CD14-positive monocyte (primary cell): ENCODE measurements at regions not wholly inside any gene's neighbourhood (a gene's known extent, or its start where the extent isn't known, plus 50 kb on each side); places are given as distances from the start of the nearest gene placed in this dataset.

Source experiments
- DNase-seq, 3 donors: peaks; one replicate each; pipeline ENCODE4 v3.0.0-alpha.2; 2011 to 2022
- H2AFZ ChIP-seq: 2 replicates; pipeline ENCODE4 v1.6.0; 2012; ENCODE audit warnings: mild to moderate bottlenecking, low read depth, low read length, inconsistent platforms; ENCODE audit not compliant: insufficient read depth, poor library complexity, severe bottlenecking
- H3K27ac ChIP-seq, 2 donors: 1 replicate in 1 of 2; 2 replicates in 1 of 2; pipeline ENCODE4 v1.5.1; 2012 to 2013; ENCODE audit warnings: low read length in 2 of 2, control low read depth in 1 of 2, inconsistent platforms in 1 of 2, low read depth in 1 of 2, mild to moderate bottlenecking in 1 of 2
- H3K27me3 ChIP-seq, 2 donors: one replicate each; pipeline versions ENCODE4 v1.6.0 to v1.6.1; 2011 to 2013; ENCODE audit warnings: low read length in 2 of 2; ENCODE audit not compliant: control insufficient read depth in 2 of 2, insufficient read depth in 2 of 2
- H3K36me3 ChIP-seq, 2 donors: replicated peaks in 1 of 2; 1 replicate in 1 of 2; 2 replicates in 1 of 2; pipeline versions ENCODE4 v1.5.1 to v1.6.1; 2012 to 2013; ENCODE audit warnings: low read length in 2 of 2, control low read depth in 1 of 2, inconsistent platforms in 1 of 2, mild to moderate bottlenecking in 1 of 2; ENCODE audit not compliant: insufficient read depth in 2 of 2, control insufficient read depth in 1 of 2
- H3K4me1 ChIP-seq, 2 donors: 1 replicate in 1 of 2; 2 replicates in 1 of 2; pipeline versions ENCODE4 v1.5.1 to v1.6.1; 2012 to 2013; ENCODE audit warnings: low read length in 2 of 2, control low read depth in 1 of 2, inconsistent platforms in 1 of 2, mild to moderate bottlenecking in 1 of 2, moderate library complexity in 1 of 2; ENCODE audit not compliant: insufficient read depth in 2 of 2, control insufficient read depth in 1 of 2
- H3K4me2 ChIP-seq: replicated peaks from 2 replicates; pipeline ENCODE3; 2012; ENCODE audit warnings: low read length, moderate library complexity, mild to moderate bottlenecking; ENCODE audit not compliant: poor library complexity, severe bottlenecking; ENCODE audit errors: extremely low read depth
- H3K4me3 ChIP-seq, 3 experiments: fragments of 200-600 bp in 1 of 3; sonication (generic) in 1 of 3; replicated peaks in 1 of 3; 1 replicate in 2 of 3; 2 replicates in 1 of 3; pipeline ENCODE4 v1.5.1; 2011 to 2013; ENCODE audit warnings: low read length in 3 of 3, mild to moderate bottlenecking in 3 of 3, control low read depth in 2 of 3, low read depth in 2 of 3, inconsistent platforms in 1 of 3, moderate library complexity in 1 of 3
- H3K79me2 ChIP-seq: 2 replicates; pipeline ENCODE4 v1.6.0; 2012; ENCODE audit warnings: mild to moderate bottlenecking, control low read depth, inconsistent platforms, low read length, moderate library complexity; ENCODE audit not compliant: insufficient read depth
- H3K9ac ChIP-seq: 2 replicates; pipeline ENCODE4 v1.6.0; 2017; ENCODE audit warnings: low read length, mild to moderate bottlenecking; ENCODE audit not compliant: insufficient read depth, poor library complexity, severe bottlenecking
- H3K9me3 ChIP-seq, 2 donors: replicated peaks in 1 of 2; 1 replicate in 1 of 2; 2 replicates in 1 of 2; pipeline versions ENCODE4 v1.5.1 to v1.6.1; 2012 to 2013; ENCODE audit warnings: low read length in 2 of 2, control low read depth in 1 of 2; ENCODE audit not compliant: control insufficient read depth in 1 of 2, insufficient read depth in 1 of 2
- H4K20me1 ChIP-seq: 2 replicates; pipeline ENCODE4 v1.6.0; 2012; ENCODE audit warnings: mild to moderate bottlenecking, low read length, control low read depth, moderate library complexity; ENCODE audit not compliant: insufficient read depth
- H3K27ac Mint-ChIP-seq, 7 donors: one replicate each; pipeline ENCODE4 v1.8.0; 2020; ENCODE audit warnings: mild to moderate bottlenecking in 7 of 7, mixed read lengths in 7 of 7, moderate library complexity in 6 of 7, inconsistent platforms in 2 of 7
- H3K27me3 Mint-ChIP-seq, 3 donors: one replicate each; pipeline ENCODE4 v1.8.0; 2021 to 2022; ENCODE audit warnings: low read depth in 3 of 3, mild to moderate bottlenecking in 3 of 3, mixed read lengths in 3 of 3, moderate library complexity in 3 of 3, inconsistent platforms in 1 of 3
- H3K36me3 Mint-ChIP-seq, 2 donors: one replicate each; pipeline ENCODE4 v1.8.0; 2020; ENCODE audit warnings: mixed read lengths in 2 of 2, inconsistent platforms in 1 of 2, mild to moderate bottlenecking in 1 of 2
- H3K4me1 Mint-ChIP-seq: one replicate; pipeline ENCODE4 v1.8.0; 2020; ENCODE audit warnings: mild to moderate bottlenecking, mixed read lengths
- H3K4me3 Mint-ChIP-seq, 2 donors: one replicate each; pipeline ENCODE4 v1.8.0; 2020; ENCODE audit warnings: mild to moderate bottlenecking in 2 of 2, mixed read lengths in 2 of 2, moderate library complexity in 1 of 2
- H3K9me3 Mint-ChIP-seq, 7 donors: one replicate each; pipeline ENCODE4 v1.8.0; 2020 to 2022; ENCODE audit warnings: mixed read lengths in 7 of 7, mild to moderate bottlenecking in 6 of 7, moderate library complexity in 6 of 7, inconsistent platforms in 2 of 7
- whole genome bisulfite sequencing: methylation state at CpG from one replicate; pipeline ENCODE4 v1.1.5; 2013; ENCODE audit warnings: missing lambda C conversion rate; ENCODE audit not compliant: insufficient coverage; 5-methylcytosine and 5-hydroxymethylcytosine counted together
- intact Hi-C, 2 donors: fragments of 100-400 bp; cut with micrococcal nuclease; formaldehyde crosslinking; loops; one replicate each; pipeline versions ENCODE4 v1.15.0 to v1.15.1; 2023
- TF ChIP-seq, protein P1 (sequence below): fragments of 200-600 bp; IDR thresholded peaks from one replicate; pipeline ENCODE4 v1.8.0; 2022; ENCODE audit warnings: antibody characterized with exemption, mild to moderate bottlenecking

DNA sequence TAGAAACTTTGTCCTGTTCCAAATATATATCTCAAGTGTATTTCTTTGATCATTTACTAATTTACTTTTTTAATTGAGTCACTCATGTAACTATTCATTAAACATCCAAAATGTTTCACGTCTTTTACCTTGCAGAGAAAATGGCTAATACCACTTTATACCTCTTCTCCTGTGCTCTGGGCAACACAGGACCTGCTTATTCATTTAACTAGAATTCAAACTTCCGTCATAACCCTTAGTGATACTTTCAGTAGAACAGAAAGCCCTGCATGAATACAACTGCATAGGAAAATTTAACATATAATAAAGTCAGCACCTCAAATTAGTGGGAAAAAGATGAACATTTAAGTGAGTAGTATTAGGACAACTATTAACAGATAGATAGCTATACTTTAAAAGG lies 205.2 kb downstream of the MREG start:
- Histone ChIP-seq H3K79me2 (no peaks in the 10 kb centered on the region), H3K9ac (no peak overlapping the region), H3K4me2 (no peak overlapping the region), H3K36me3 (no peaks in the 10 kb centered on the region), H2AFZ (no peak overlapping the region), H4K20me1 (no peaks in the 10 kb centered on the region), H3K4me3 (no peak overlapping the region), H3K27me3 (no peaks in the 10 kb centered on the region), H3K9me3 (no peaks in the 10 kb centered on the region), H3K4me1 (peaks cover 28 to 38% of the 10 kb centered on the region in 2 donors), H3K27ac (no peak overlapping the region)
- Mint-ChIP-seq H3K4me3 (no peak overlapping the region), H3K9me3 (peaks cover 0 to 4% (median 0%) of the 10 kb centered on the region in 7 donors), H3K27me3 (peaks cover 0 to 14% (median 3%) of the 10 kb centered on the region in 3 donors), H3K36me3 (no peaks in the 10 kb centered on the region), H3K27ac (no peak overlapping the region), H3K4me1 (peaks cover 39% of the 10 kb centered on the region)
- DNase-seq = no peak
- intact Hi-C loops = no loop called here
- TF ChIP-seq, protein P1, sequence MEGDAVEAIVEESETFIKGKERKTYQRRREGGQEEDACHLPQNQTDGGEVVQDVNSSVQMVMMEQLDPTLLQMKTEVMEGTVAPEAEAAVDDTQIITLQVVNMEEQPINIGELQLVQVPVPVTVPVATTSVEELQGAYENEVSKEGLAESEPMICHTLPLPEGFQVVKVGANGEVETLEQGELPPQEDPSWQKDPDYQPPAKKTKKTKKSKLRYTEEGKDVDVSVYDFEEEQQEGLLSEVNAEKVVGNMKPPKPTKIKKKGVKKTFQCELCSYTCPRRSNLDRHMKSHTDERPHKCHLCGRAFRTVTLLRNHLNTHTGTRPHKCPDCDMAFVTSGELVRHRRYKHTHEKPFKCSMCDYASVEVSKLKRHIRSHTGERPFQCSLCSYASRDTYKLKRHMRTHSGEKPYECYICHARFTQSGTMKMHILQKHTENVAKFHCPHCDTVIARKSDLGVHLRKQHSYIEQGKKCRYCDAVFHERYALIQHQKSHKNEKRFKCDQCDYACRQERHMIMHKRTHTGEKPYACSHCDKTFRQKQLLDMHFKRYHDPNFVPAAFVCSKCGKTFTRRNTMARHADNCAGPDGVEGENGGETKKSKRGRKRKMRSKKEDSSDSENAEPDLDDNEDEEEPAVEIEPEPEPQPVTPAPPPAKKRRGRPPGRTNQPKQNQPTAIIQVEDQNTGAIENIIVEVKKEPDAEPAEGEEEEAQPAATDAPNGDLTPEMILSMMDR = no peak
- WGBS = 78% methylated on average over 1 of the region's 2 CpGs

DNA sequence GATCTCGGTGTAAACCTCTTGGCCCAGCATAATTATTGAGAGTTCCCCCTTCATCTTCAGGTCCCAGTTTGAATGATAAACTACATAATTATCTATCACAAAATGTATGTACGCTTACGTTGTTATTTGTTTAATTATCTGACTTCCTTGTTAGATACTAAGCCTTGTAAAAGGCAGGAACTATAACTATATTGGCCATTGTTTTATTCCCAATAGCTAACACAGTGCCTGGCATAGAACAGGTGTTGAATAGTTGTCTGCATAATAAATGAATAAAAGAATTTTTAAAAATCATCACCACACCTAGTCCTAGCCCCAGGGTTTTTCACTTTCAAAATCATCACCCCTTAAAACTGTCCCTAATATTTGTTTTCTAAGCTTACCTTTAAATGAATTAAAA lies 207.9 kb downstream of the MREG start:
- no peak overlapping the region for H3K27ac ChIP-seq
- no peaks in the 10 kb centered on the region for H4K20me1 ChIP-seq
- TF ChIP-seq, protein P1 = no peak
- Mint-ChIP-seq H3K4me3 (no peak overlapping the region), H3K4me1 (peaks cover 12% of the 10 kb centered on the region), H3K27me3 (peaks cover 2 to 10% (median 3%) of the 10 kb centered on the region in 3 donors), H3K27ac (no peak overlapping the region), H3K36me3 (no peaks in the 10 kb centered on the region), H3K9me3 (peaks cover 0 to 4% (median 0%) of the 10 kb centered on the region in 7 donors)
- H3K4me1 ChIP-seq = peaks cover 4 to 11% of the 10 kb centered on the region in 2 donors
- no peak for DNase-seq
- H3K79me2 ChIP-seq = no peaks in the 10 kb centered on the region
- no peak overlapping the region for H3K4me3 ChIP-seq
- no peaks in the 10 kb centered on the region for H3K36me3 ChIP-seq
- H2AFZ ChIP-seq = no peak overlapping the region
- 100% methylated on average over 1 of the region's 3 CpGs for WGBS
- H3K27me3 ChIP-seq = no peaks in the 10 kb centered on the region
- no peak overlapping the region for H3K4me2 ChIP-seq
- intact Hi-C loops = no loop called here
- no peak overlapping the region for H3K9ac ChIP-seq
- no peaks in the 10 kb centered on the region for H3K9me3 ChIP-seq
